Stimulated activated CD4-positive, alpha-beta T cell treated with anti-CD3 and anti-CD28 coated beads, Interleukin-12 subunit alpha, Interleukin-12 subunit beta, amount 100 ng/mL, for 48 hours (primary cell): ENCODE measurements at regions not wholly inside any gene's neighbourhood (a gene's known extent, or its start where the extent isn't known, plus 50 kb on each side); places are given as distances from the start of the nearest gene placed in this dataset.
"Not testable (repeated sequence)": the region's sequence is repeated elsewhere in the genome, so short reads cannot be mapped to it uniquely, and the experiment has no call there.

Experiments
- DNase-seq, 3 donors: peaks; one replicate each; pipeline ENCODE4 v3.0.0-alpha.2; 2020; ENCODE audit warnings: low read depth in 2 of 3, low spot score in 1 of 3

- DNase-seq = no peak
These were observed 648.9 kb downstream of the TDRD15 start for GRCh38 chr2:21772624-21773023.

DNA sequence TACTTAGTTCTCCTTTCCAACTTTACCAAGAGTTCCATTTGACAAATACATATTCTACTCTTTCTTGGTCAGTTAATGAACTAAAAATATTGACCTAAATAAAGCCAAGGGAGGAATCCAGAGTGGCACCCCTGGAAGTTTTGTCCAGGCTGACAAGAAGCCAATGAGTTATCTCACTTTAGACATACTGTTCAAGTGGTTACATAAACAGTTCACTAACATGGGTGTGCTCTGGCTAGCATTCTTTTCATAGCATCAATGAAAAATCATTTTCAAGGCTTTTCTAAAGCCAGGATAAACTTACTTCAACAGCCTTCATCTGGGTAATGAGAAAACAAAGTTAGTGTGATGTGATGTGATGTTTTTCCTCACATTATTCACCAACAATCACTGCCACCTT, 649.4 kb downstream of the TDRD15 start:
- DNase-seq = no peak

DNA sequence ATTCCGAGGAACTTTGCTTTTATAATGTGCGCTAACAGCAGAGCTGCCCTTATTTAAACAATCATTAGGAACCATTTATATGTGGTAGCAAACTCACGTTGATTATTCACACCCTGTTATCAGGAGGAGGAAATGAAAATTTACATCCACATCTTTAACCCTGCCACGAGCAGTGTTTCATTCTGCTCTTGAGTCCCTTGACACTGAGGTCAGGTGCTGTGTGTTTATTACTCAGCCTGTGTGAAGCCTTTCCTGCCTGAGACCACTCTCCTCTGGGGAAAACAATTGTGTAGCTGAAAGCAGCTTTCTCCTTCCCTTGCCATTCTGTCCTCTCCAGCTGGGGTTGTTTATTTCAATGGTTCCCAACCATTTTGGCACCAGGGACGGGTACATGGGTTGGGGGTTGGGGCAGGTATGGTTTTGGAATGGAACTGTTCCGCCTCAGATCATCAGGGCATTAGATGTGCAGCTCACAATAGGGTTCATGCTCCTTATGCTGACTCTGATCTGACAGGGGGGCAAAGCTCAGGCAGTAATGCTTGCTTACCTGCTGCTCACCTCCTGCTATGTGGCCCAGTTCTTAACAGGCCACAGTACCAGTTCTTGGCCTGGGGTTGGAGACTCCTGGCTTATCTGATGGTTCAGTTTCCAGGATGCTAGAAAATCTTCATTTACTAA, 651.1 kb downstream of the TDRD15 start:
- no peak for DNase-seq

GRCh38 chr2:21779786-21780185, 656.0 kb downstream of the TDRD15 start:
- DNase-seq = no peak

DNA sequence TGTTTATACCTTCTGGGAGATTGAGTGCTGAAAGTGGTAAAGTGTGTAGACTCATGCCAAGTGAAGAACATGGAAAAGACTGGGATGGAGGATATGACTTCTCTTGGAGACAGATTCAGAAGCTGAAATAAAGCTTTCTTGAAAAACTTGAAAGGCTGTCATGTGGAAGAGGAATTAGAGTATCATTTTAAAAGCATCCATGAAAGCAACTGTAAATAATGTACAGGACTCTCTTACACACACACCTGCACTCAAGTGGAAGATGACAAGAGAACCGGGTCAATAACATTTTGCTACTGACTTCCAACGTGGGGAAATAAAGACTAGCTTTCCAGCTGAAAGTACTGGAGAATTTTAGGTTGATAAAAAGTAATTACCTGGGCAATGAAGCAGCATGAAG, 658.2 kb downstream of the TDRD15 start:
- no peak for DNase-seq

GRCh38 chr2:21782866-21783265, 659.1 kb downstream of the TDRD15 start:
- no peak for DNase-seq

DNA sequence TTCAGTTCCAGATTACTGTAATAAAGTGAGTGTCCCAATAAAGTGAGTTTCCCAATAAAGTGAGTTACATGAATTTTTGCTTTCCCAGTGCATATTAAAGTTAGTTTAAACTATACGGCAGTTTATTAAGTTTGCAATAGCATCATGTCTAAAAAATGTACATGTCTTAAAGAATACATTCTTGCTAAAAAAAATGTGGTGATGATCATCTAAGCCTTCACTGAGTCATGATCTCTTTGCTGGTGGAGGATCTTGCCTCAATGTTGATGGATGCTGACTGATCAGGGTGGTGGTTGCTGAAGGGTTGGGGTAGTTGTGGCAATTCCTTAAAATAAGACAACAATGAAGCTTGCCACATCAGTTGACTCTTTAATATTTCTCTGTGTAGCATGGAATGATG, 664.2 kb downstream of the TDRD15 start:
- DNase-seq = no peak

DNA sequence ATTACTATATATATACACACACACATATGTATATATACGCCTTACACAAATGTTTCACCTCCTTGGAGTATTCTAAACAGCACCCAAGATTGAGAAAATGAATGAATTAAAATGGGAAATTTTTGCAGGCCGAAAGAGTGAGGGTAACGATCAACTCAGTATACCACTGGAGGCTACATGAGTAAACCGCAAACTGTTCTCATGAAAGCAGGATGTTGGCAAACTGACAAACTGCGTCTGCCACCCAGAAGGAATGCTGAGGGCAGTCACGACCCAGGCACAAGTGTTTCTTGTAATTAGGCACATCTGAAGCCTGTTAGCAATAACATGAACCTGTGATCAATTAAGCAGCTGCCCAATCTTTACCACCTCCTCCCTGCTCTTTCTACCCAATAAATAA, 666.5 kb downstream of the TDRD15 start:
- DNase-seq = not testable (repeated sequence)

GRCh38 chr2:21792571-21792970, 668.8 kb downstream of the TDRD15 start:
- DNase-seq = no peak

DNA sequence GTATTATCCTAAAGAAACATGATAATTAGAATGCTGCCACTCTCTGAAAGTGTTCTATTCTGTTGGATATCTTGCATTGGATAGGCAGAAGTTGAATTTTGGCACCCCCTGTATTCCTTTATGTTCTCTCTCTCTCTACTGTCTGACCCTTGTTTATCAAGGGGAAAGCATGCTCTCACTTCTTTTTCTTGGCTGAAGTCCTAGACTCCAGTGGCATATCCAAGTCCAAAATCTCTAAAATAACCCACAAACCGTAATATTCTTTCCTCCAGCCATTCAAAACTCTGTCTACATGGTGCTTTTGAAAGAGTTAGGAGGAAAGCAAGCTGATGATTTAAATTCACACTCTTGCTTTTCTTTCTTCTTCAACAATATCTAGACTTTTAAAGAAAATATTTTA, 669.7 kb downstream of the TDRD15 start:
- DNase-seq = no peak

- DNase-seq = no peak
These were observed 670.8 kb downstream of the TDRD15 start for GRCh38 chr2:21794611-21795010.

DNA sequence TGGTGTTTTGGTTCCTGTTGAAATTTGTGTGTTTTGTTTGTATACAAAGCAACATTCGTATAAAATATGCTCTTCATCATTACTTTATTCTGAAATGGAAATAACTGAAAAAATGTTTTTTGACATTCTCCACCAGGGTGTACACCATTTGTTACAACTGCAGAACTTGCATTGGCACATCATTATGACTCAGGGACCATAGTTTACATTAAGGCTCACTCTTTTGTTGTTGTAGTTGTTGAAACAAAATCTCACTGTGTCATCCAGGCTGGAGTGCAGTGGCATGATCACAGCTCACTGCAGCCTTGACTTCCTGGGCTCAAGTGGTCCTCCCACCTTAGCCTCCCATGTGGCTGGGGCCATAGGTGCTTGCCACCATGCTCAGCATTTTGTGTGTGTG, 676.6 kb downstream of the TDRD15 start:
- no peak for DNase-seq

DNA sequence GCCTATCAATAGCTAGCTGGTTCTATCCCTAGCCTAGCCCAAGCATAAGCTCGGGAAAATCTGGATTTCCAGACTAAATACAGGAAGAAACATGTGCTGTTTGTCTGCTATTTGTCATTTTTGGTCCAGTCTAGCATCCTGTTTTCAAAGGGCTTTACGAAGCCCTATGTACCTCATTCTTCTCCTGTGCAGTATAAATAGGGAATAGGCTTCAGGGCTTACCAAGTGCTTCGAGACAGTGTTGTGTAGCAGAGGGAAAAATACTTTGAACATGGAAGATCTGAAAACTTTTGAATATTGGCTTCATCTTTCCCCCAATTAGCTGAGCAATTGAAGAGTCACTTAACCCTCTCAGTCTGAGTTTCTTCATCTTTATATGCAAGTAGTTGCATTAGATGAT, 679.8 kb downstream of the TDRD15 start:
- no peak for DNase-seq

DNA sequence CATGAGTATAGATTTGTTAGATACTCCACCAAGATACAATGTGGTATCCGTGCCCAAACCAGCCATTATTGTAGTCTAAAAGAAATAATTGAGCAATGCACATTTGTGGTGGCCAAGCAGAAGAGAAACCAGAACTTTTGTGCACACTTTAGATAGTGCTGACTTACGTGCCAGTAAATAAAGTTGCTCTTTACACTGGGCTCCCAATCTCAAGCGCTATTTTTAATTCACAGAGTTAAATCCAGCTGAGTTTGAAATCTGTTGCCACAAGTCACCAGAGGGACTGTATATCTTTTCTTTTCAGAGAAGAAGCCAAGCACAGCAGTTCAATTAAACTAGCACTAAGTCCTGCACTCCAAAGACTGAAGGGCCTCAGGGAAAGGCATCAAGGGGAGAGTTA, 680.4 kb downstream of the TDRD15 start:
- no peak for DNase-seq

DNA sequence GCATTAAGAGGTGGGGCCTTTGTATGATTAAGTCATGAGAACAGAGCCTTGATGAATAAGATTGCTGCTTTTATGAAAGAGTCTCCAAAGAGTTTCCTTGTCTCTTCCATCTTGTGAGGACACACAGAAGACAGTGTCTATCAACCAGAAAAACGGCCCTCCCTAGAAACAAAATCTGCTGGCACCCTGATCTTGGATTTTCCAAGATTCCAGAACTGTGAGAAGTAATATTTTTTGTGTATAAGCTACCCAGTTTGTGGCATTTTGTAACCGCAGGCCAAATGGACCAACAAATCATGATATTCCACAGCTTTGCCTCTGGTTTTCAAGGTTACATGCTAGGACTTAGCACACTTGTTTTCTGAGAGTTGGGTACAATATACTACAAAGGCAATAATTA, 687.8 kb downstream of the TDRD15 start:
- DNase-seq = no peak

DNA sequence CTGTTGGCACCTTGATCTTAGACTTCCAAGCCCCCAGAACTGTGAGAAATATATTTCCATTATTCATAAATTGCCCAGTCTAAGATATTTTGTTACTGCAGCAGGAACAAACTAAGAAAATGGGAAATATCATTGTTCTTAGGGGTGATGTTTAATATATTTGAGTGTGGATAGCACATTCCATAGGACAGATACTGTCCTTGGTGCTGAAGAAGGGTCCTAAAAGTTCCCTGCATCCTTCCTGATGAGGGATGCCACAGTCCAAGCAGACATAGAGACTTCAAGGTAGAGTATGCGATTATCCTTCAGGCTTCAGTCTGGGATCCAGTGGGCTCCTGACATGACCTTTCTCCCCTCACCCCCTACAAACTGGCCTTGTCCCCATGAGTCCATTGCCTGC, 689.0 kb downstream of the TDRD15 start:
- no peak for DNase-seq

GRCh38 chr2:21814588-21815149, 690.9 kb downstream of the TDRD15 start:
- no peak for DNase-seq

DNA sequence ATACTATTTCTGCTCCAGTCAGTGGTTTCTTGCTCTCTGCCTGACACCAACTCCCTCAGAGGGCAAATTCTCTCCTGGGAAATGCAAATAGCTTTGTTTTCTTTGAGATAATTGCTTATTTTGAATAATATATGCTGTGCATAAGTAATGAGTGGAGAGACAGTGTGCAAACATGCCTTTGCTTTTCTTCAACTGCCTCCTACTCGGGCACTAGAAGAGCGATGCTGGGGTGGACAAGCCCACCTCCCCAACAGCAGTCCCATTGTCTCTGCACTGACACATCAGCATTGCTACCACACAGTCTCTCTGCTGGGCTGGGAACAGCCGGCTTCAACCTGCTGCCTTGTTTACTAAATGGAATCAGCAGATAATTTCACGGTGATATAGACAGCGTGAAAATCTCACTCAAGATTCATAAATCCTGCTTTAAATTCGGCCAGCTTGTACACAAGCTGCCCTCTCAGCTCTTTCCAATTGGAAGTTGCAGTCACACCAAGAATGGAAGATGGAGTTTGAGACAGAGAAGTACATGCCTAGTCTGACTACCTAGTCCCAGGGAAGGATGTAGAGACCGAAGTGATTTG, 694.5 kb downstream of the TDRD15 start:
- DNase-seq = no peak

DNA sequence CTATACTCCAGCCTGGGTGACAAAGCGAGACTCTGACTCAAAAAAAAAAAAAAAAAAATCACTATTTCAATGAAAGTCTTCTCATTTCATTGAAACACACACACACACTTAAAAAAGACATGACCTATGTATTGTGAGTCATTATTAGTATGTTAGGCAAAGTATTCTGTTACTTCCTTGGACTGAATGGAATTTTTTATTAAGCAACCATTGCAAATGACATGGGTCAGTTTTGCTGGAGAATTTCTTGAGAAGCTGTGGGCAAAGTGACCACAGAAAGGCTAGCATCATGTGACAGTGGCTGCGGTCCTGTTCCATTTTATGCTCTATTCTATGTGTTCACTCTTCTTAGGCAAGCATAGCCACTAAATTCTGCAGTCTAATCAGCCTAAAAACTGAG, 695.7 kb downstream of the TDRD15 start:
- DNase-seq = no peak

GRCh38 chr2:21820271-21820670, 696.5 kb downstream of the TDRD15 start:
- DNase-seq = no peak

- DNase-seq = no peak
These were observed 698.0 kb downstream of the TDRD15 start for GRCh38 chr2:21821672-21822227.

DNA sequence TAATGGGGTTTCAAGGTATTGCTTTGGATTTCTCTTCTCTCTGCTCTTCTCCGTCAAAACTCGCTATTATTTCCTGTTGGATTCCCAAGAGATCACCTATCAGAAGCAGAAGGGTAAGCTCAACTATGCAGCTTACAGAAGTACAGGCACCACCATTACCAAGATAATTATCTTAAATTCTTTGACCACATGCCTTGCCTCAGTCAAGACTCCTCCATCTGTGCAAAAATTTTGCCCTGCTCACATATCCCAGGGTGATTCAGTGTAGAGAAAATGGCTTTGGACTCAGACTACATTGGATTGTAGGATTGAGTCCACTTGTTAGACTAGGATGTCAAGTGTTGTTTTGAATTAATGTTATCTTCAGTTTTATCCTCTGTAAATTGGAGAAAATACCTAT, 698.7 kb downstream of the TDRD15 start:
- DNase-seq = no peak

DNA sequence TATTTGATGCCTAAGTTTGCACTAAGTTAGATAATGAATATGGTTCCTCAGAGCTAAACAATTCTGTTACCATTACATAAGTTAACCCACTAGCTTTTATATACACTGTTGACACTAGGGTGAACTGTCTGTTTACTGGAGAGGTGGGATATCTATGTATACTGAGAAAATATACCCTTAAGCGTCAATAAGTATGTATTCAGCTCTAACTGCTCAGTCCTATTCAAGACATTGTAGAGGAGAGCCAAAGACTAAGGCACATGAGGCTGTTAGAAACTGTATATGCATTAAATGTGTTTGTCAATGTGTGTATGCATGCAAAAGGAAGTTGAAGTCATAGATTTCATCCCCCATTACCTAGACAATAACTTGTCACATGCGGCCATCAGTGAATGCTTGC, 710.0 kb downstream of the TDRD15 start:
- DNase-seq = no peak
